GM12873 (cell line): ENCODE measurements at regions not wholly inside any gene's neighbourhood (a gene's known extent, or its start where the extent isn't known, plus 50 kb on each side); places are given as distances from the start of the nearest gene placed in this dataset.

Source experiments
- TF ChIP-seq, protein P1 (sequence below): IDR thresholded peaks from 2 replicates; pipeline ENCODE4 v1.5.1; 2012; ENCODE audit warnings: low read depth, mild to moderate bottlenecking, moderate library complexity, low read length, control low read depth; ENCODE audit not compliant: insufficient read depth; ENCODE audit errors: missing control alignments

DNA sequence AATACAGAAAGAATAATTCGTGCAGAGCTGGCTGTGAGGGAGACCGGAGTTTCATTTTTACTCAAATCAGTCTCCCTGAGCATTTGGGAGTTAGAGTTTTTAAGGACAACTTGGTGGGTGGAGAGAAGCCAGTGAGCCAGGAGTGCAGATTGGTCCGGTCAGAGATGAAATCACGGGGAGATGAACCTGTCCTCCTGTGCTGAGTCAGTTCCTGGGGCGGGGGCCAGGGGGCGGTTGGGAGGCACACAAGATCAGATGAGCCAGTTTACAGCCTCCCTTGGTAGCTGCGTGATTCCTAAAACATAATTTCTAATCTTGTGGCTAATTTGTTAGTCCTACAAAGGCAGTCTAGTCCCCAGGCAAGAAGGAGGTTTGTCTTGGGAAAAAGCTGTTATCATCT is 1267.9 kb downstream of the AMY1C start:
- TF ChIP-seq, protein P1, sequence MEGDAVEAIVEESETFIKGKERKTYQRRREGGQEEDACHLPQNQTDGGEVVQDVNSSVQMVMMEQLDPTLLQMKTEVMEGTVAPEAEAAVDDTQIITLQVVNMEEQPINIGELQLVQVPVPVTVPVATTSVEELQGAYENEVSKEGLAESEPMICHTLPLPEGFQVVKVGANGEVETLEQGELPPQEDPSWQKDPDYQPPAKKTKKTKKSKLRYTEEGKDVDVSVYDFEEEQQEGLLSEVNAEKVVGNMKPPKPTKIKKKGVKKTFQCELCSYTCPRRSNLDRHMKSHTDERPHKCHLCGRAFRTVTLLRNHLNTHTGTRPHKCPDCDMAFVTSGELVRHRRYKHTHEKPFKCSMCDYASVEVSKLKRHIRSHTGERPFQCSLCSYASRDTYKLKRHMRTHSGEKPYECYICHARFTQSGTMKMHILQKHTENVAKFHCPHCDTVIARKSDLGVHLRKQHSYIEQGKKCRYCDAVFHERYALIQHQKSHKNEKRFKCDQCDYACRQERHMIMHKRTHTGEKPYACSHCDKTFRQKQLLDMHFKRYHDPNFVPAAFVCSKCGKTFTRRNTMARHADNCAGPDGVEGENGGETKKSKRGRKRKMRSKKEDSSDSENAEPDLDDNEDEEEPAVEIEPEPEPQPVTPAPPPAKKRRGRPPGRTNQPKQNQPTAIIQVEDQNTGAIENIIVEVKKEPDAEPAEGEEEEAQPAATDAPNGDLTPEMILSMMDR, result no peak

- TF ChIP-seq, protein P1, result no peak
Measured at GRCh38 chr1:105023719-105024118, 1274.0 kb downstream of the AMY1C start.

DNA sequence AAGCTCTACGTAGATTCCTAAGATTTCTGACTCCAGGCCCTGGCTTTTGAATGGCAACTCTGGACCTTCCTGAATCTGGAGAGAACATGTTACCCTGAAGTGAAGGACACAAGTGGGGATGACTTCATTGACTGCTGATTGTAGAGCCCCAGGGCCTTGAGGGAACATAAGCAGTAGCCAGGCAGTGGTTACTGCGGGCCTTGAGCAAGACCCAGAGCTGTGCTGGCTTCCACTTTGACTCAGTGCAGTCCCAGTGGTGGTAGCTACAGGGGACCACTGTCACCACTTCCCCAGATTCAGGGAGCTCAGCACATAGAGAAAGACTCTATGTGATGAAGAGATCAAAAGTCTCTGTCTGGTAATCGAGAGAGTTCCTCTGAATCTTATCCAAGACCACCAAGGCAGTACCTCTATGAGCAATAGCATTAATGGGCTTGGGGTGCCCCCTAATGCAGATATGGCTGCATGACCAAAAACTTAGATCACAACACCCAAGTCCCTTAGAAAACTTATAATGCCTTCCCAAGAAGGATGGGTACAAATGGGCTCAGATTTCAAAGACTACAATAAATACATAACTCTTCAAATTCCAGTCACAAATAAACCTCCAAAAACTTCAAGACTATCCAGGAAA is 1278.3 kb downstream of the AMY1C start:
- TF ChIP-seq, protein P1, result peak; percentile 25

GRCh38 chr1:105072446-105072845 is 1322.7 kb downstream of the AMY1C start:
- TF ChIP-seq, protein P1, result no peak

DNA sequence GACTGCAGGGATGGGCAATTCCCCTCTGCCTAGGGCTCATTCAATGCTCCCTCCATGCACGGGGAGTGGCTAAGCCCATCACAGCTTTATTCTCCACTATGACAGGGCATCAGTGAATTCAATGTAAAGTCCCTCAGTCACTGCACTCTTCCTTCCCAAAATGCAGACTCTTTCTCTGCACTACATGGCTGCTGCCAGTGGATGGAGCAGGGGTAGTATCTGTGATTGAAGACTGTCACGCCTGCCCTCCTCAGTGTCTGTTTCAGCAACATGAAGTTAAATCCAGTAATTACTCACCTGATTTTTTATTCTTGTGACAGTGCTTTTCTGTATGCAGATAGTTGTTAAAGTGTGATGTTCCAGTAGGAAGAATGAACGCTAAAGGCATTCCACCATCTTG is 1323.2 kb downstream of the AMY1C start:
- TF ChIP-seq, protein P1, result no peak

DNA sequence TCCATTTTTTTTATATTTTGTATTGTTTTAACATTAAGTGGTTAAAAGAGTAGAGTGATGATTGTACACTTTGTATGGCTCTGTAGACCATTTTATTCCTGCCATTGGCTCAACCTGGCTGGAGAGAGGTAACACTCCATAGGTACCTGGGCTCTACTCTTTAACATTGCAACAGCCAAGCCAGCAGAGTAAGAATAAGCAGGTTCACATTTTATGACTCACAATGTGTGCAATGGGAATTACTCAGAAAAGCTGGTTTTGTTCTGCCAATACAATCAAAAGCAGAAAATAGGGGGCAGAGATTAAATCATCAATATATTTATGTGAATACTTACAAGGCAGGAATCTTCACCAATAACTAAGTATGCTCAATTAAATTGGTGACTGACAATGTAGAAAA is 1324.0 kb downstream of the AMY1C start:
- TF ChIP-seq, protein P1, result no peak

DNA sequence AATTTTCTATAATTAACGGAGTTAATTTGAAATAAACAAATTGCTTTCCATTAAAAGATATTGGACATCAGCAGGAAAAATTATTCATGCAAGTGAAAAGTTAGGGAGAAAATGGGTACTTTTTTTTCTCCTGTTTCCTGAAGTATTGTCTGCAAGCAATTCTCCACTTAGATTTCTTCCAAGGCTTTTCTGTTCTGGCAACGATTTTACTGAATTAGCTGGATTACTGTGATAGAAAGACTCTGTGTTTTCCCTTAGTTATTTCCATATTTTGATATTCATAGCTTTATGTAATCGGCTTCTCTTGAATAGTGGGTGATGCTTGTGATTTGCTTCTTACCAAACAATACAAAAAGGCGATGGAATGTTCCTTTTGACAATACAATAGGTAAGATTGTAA is 1333.9 kb downstream of the AMY1C start:
- TF ChIP-seq, protein P1, result no peak
